BLaER1 (cell line): ENCODE measurements at regions not wholly inside any gene's neighbourhood (a gene's known extent, or its start where the extent isn't known, plus 50 kb on each side); places are given as distances from the start of the nearest gene placed in this dataset.

Experiments
- H3K27ac ChIP-seq: shearing (Covaris generic); formaldehyde crosslinking; 2 replicates; pipeline ENCODE4 v1.8.1; 2022
- H3K27me3 ChIP-seq: shearing (Covaris generic); formaldehyde crosslinking; 2 replicates; pipeline ENCODE4 v1.8.1; 2022
- H3K36me3 ChIP-seq: shearing (Covaris generic); formaldehyde crosslinking; 2 replicates; pipeline ENCODE4 v1.8.1; 2022
- H3K4me1 ChIP-seq: shearing (Covaris generic); formaldehyde crosslinking; 2 replicates; pipeline ENCODE4 v1.8.1; 2022
- H3K4me2 ChIP-seq: shearing (Covaris generic); formaldehyde crosslinking; 2 replicates; pipeline ENCODE4 v1.8.1; 2022
- H3K4me3 ChIP-seq: shearing (Covaris generic); formaldehyde crosslinking; 2 replicates; pipeline ENCODE4 v1.8.1; 2022
- H3K9ac ChIP-seq: shearing (Covaris generic); formaldehyde crosslinking; 2 replicates; pipeline ENCODE4 v1.8.1; 2022
- H3K9me3 ChIP-seq: shearing (Covaris generic); formaldehyde crosslinking; 2 replicates; pipeline ENCODE4 v1.8.1; 2022
- H4K20me1 ChIP-seq: shearing (Covaris generic); formaldehyde crosslinking; 2 replicates; pipeline ENCODE4 v1.8.1; 2022
- Cebpa-rat ChIP-seq: shearing (Covaris generic); IDR thresholded peaks from 2 replicates; pipeline ENCODE4 v1.8.1; 2022

DNA sequence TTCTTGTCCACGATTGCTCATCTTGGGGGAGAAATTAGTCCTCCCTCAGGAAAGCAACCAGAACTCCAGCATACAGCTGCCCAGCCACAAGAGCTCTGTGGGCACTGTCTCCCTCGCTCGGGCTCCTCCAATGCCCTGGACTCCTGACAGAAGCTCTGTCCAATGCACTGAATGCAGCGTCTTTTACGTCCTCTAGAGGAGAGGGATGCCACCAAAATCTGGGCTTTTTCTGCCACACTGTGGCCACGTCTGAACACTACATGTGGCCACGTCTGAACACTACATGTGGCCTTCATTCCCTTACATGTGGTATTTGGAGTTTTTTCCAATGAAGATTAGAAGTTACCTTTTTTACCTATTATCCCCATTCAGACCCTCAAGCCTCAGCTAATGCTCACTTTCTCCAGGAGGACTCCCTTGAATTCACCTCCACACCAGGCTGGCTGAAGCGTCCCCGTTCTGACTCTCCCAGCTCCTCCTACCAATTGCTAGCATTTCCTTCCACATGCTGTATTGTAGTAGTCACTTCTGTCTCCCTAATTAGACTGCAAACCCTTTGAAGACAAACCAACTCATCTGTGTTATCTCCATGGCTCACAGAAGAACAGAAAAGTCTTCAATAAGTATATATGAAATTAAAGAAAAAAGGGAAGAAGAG is 134.3 kb upstream of the PDE1C start:
- H4K20me1 ChIP-seq: no peaks in the 10 kb centered on the region
- no peaks in the 10 kb centered on the region for H3K36me3 ChIP-seq
- no peak overlapping the region for H3K4me3 ChIP-seq
- no peaks in the 10 kb centered on the region for H3K27me3 ChIP-seq
- TF ChIP-seq Cebpa-rat: no peak
- H3K9me3 ChIP-seq: no peaks in the 10 kb centered on the region
- no peak overlapping the region for H3K4me2 ChIP-seq
- H3K9ac ChIP-seq: no peak overlapping the region
- H3K4me1 ChIP-seq: no peaks in the 10 kb centered on the region; the same call in 1 of the 2 replicates
- H3K27ac ChIP-seq: no peak overlapping the region

GRCh38 chr7:32200646-32201045 is 130.4 kb upstream of the PDE1C start:
- H3K27me3 ChIP-seq: no peaks in the 10 kb centered on the region
- H3K27ac ChIP-seq: no peak overlapping the region
- H3K4me2 ChIP-seq: no peak overlapping the region; the same call in 1 of the 2 replicates
- no peaks in the 10 kb centered on the region; the same call in 1 of the 2 replicates for H3K4me1 ChIP-seq
- no peaks in the 10 kb centered on the region for H3K36me3 ChIP-seq
- no peaks in the 10 kb centered on the region for H4K20me1 ChIP-seq
- no peak overlapping the region for H3K4me3 ChIP-seq
- H3K9ac ChIP-seq: no peak overlapping the region
- no peak for TF ChIP-seq Cebpa-rat
- peaks cover 4% of the 10 kb centered on the region for H3K9me3 ChIP-seq

DNA sequence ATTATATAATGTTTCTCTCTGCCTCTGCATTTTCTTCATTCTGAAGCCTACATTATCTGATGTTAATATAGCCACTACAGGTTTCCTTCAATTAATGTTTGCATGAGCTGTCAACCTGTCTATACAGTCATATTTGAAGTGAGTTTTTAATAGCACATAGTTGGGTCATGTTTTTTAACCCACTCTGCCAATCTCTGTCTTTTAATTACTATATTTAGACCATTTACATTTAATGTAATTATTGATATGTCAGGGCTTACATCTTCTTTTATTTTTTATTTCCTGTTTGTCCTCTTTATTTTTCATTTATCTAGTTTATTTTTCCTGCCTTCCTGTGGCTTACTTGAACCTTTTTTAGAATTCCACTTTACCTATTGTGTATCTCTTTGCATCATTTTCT is 124.3 kb upstream of the PDE1C start:
- Histone ChIP-seq H3K9ac (no peak overlapping the region), H3K4me1 (no peaks in the 10 kb centered on the region), H3K4me2 (no peak overlapping the region), H3K9me3 (peaks cover 22% of the 10 kb centered on the region), H3K27me3 (no peaks in the 10 kb centered on the region), H3K4me3 (no peak overlapping the region), H4K20me1 (no peaks in the 10 kb centered on the region), H3K27ac (no peak overlapping the region), H3K36me3 (no peaks in the 10 kb centered on the region)
- no peak for TF ChIP-seq Cebpa-rat

DNA sequence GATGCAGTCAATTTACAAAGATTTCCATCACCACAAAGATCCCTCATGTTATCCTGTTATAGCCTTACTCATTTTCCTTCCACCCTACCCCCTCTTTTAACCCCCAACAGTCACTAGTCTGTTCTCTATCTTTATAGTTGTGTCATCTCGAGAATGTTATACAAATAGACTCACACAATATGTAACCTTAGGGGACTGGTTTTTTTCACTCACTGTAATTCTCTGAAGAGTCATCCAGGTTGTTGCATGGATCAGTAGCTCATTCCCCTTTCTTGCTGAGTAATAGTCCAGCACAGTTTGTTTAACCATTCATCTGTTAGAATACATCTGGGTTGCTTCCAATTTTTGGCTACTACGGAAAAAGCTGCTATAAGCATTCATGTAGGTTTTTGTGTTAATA is 121.1 kb upstream of the PDE1C start:
- no peak overlapping the region for H3K27ac ChIP-seq
- no peak for TF ChIP-seq Cebpa-rat
- H3K9ac ChIP-seq: no peak overlapping the region
- no peaks in the 10 kb centered on the region for H3K27me3 ChIP-seq
- H4K20me1 ChIP-seq: no peaks in the 10 kb centered on the region
- peaks cover 22% of the 10 kb centered on the region for H3K9me3 ChIP-seq
- no peak overlapping the region for H3K4me2 ChIP-seq
- H3K4me3 ChIP-seq: no peak overlapping the region
- no peaks in the 10 kb centered on the region for H3K36me3 ChIP-seq
- no peaks in the 10 kb centered on the region for H3K4me1 ChIP-seq

GRCh38 chr7:32179567-32179966 is 109.4 kb upstream of the PDE1C start:
- no peaks in the 10 kb centered on the region for H3K36me3 ChIP-seq
- H3K4me2 ChIP-seq: no peak overlapping the region
- H4K20me1 ChIP-seq: no peaks in the 10 kb centered on the region
- TF ChIP-seq Cebpa-rat: no peak
- H3K9ac ChIP-seq: no peak overlapping the region
- H3K27me3 ChIP-seq: no peaks in the 10 kb centered on the region
- H3K4me1 ChIP-seq: no peaks in the 10 kb centered on the region
- no peaks in the 10 kb centered on the region for H3K9me3 ChIP-seq
- no peak overlapping the region for H3K4me3 ChIP-seq
- H3K27ac ChIP-seq: no peak overlapping the region

DNA sequence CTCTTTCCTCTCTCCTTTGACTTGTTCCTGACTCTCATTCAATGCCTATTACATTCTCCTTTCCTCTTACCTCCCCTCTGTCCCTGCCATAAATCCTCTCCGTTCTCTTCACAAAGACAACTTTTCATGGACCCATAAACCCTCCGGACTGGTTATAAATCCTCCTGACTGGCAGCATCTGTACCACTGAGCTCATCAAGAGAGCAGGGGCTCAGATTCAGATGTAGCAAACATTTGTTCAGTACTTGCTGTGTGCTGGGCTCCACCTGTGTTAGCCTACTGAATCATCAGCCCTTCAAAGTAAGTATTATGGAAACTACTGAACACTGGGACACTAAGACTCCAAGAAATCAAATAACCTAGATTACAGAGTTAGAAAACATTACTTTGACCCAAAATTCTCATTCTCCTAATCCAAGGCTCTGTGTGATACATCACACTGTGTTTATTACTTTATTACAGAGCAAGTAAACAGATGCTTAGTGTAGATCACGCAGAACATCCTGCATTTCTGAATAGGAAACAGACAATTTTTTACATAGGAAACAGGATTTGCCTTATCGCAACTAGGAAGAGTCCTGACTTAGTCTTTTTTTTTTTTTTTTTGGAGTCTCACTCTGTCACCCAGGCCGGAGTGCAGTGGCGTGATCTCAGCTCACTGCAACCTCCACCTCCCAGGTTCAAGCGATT is 108.6 kb upstream of the PDE1C start:
- H3K27me3 ChIP-seq: no peaks in the 10 kb centered on the region
- H3K9ac ChIP-seq: no peak overlapping the region
- H3K4me3 ChIP-seq: no peak overlapping the region
- H3K9me3 ChIP-seq: no peaks in the 10 kb centered on the region
- no peaks in the 10 kb centered on the region for H3K36me3 ChIP-seq
- H3K4me2 ChIP-seq: no peak overlapping the region
- H3K4me1 ChIP-seq: no peaks in the 10 kb centered on the region
- no peak overlapping the region for H3K27ac ChIP-seq
- H4K20me1 ChIP-seq: no peaks in the 10 kb centered on the region
- TF ChIP-seq Cebpa-rat: no peak

DNA sequence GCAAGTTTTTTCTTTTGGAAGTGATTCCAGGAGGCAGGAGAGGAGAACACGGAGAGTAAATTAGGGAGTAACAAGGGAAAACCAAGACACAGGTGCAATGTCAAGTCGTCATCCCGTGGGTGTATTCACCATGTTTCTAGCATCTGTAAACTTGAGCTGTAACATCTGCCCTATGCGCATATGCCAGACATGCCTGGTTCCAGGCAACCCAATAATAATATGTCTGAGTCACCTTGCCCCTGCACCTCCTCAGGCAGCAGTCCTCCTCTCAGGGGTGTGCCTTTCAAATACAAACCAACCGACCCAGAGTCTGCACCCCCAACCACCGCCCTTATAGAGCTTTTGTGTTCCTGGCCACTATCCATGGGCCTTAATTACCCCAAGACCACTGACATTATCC is 107.0 kb upstream of the PDE1C start:
- Histone ChIP-seq H3K9ac (no peak overlapping the region), H3K27me3 (no peaks in the 10 kb centered on the region), H3K4me1 (no peaks in the 10 kb centered on the region), H4K20me1 (no peaks in the 10 kb centered on the region), H3K9me3 (no peaks in the 10 kb centered on the region), H3K4me3 (no peak overlapping the region), H3K4me2 (no peak overlapping the region), H3K36me3 (no peaks in the 10 kb centered on the region), H3K27ac (no peak overlapping the region)
- no peak for TF ChIP-seq Cebpa-rat

- no peak overlapping the region for H3K4me3 ChIP-seq
- no peak overlapping the region for H3K4me2 ChIP-seq
- H3K9ac ChIP-seq: no peak overlapping the region
- TF ChIP-seq Cebpa-rat: no peak
- H3K27me3 ChIP-seq: no peaks in the 10 kb centered on the region
- peaks cover 8% of the 10 kb centered on the region for H3K4me1 ChIP-seq
- H3K27ac ChIP-seq: no peak overlapping the region
- no peaks in the 10 kb centered on the region for H3K9me3 ChIP-seq
- no peaks in the 10 kb centered on the region for H4K20me1 ChIP-seq
- no peaks in the 10 kb centered on the region for H3K36me3 ChIP-seq
These were observed 104.9 kb upstream of the PDE1C start for GRCh38 chr7:32175099-32175498.

GRCh38 chr7:32171248-32171647 is 101.0 kb upstream of the PDE1C start:
- Histone ChIP-seq H3K4me1 (peaks cover 8% of the 10 kb centered on the region), H3K4me3 (no peak overlapping the region), H3K9ac (no peak overlapping the region), H4K20me1 (no peaks in the 10 kb centered on the region), H3K4me2 (peak overlapping the region; percentile 43), H3K9me3 (no peaks in the 10 kb centered on the region), H3K27me3 (no peaks in the 10 kb centered on the region), H3K36me3 (no peaks in the 10 kb centered on the region), H3K27ac (no peak overlapping the region)
- TF ChIP-seq Cebpa-rat: no peak

DNA sequence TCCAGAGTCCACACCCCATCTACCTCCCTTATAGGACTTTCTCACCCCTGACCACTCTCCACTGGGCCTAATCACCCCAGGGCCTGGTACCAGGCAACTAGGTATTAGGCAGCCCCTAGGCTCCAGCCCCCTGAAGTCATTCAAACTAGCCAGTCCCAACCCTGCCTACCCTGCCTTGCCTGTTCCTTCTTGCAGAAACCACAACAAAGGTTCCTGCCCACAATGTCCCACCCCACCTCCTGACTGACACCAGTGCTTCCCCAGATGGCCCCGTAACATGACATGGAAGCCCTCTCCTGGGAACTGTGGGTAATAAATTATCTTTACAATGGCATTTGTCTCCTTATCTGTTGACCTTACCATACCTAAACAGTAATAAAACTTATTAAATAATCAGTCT is 100.6 kb upstream of the PDE1C start:
- H4K20me1 ChIP-seq: no peaks in the 10 kb centered on the region
- no peaks in the 10 kb centered on the region for H3K9me3 ChIP-seq
- H3K27ac ChIP-seq: no peak overlapping the region
- H3K4me1 ChIP-seq: peaks cover 8% of the 10 kb centered on the region
- peak overlapping the region; percentile 43 for H3K4me2 ChIP-seq
- H3K36me3 ChIP-seq: no peaks in the 10 kb centered on the region
- no peaks in the 10 kb centered on the region for H3K27me3 ChIP-seq
- H3K9ac ChIP-seq: no peak overlapping the region
- no peak for TF ChIP-seq Cebpa-rat
- no peak overlapping the region for H3K4me3 ChIP-seq
